Suprapubic skin (tissue), 4 donors: ENCODE measurements at regions not wholly inside any gene's neighbourhood (a gene's known extent, or its start where the extent isn't known, plus 50 kb on each side); places are given as distances from the start of the nearest gene placed in this dataset.

Source experiments
- EP300 ChIP-seq: sonication (generic); formaldehyde crosslinking; IDR thresholded peaks from one replicate; pipeline ENCODE4 v1.6.1; 2017; ENCODE audit warnings: antibody characterized with exemption
- POLR2A ChIP-seq, 2 donors: fragments of 450-650 bp; IDR thresholded peaks; one replicate each; pipeline ENCODE4 v1.6.1; 2017; ENCODE audit warnings: antibody characterized with exemption in 2 of 2, mild to moderate bottlenecking in 2 of 2, moderate library complexity in 2 of 2
- POLR2AphosphoS5 ChIP-seq, 3 donors: sonication (generic); formaldehyde crosslinking; IDR thresholded peaks; one replicate each; pipeline ENCODE4 v1.6.1; 2017; ENCODE audit warnings: antibody characterized with exemption in 3 of 3
- TF ChIP-seq, protein P1 (sequence below), 2 donors: fragments of 200-600 bp in 1 of 2; fragments of 450-650 bp in 1 of 2; sonication (generic) in 1 of 2; IDR thresholded peaks; one replicate each; pipeline ENCODE4 v1.5.1; 2016 to 2019; ENCODE audit warnings: antibody characterized with exemption in 2 of 2, mild to moderate bottlenecking in 1 of 2, moderate library complexity in 1 of 2

DNA sequence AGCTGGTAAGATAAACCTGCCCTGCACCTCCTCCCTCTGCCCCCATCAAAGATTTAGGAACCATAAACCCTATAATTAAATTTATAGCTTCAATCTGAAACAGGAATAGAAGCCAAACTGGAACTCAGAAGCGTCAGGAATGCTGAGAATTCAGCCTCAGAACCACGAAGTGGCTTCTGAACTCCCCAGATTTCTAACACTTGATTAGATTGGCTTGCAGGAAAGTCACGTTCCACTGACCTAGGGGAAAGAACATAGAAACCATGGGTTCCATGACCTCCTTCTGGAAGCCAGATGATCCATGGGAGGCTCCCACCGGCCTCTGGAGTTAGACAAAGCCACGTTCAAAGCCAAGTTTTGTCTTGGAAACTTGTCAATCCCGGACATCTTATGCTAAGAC is 356.5 kb downstream of the MID1IP1 start:
- TF ChIP-seq POLR2AphosphoS5 (IDR thresholded peaks at IDR 0.05) (no peak), EP300 (no peak), POLR2A (IDR thresholded peaks at IDR 0.05) (no peak)
- TF ChIP-seq, protein P1, sequence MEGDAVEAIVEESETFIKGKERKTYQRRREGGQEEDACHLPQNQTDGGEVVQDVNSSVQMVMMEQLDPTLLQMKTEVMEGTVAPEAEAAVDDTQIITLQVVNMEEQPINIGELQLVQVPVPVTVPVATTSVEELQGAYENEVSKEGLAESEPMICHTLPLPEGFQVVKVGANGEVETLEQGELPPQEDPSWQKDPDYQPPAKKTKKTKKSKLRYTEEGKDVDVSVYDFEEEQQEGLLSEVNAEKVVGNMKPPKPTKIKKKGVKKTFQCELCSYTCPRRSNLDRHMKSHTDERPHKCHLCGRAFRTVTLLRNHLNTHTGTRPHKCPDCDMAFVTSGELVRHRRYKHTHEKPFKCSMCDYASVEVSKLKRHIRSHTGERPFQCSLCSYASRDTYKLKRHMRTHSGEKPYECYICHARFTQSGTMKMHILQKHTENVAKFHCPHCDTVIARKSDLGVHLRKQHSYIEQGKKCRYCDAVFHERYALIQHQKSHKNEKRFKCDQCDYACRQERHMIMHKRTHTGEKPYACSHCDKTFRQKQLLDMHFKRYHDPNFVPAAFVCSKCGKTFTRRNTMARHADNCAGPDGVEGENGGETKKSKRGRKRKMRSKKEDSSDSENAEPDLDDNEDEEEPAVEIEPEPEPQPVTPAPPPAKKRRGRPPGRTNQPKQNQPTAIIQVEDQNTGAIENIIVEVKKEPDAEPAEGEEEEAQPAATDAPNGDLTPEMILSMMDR (IDR thresholded peaks at IDR 0.05): no peak
